PC-3 (cell line): ENCODE measurements at regions not wholly inside any gene's neighbourhood (a gene's known extent, or its start where the extent isn't known, plus 50 kb on each side); places are given as distances from the start of the nearest gene placed in this dataset.
"Not testable (repeated sequence)": the region's sequence is repeated elsewhere in the genome, so short reads cannot be mapped to it uniquely, and the experiment has no call there.

ENCODE experiments used
- ATAC-seq: fragments of 200-7000 bp; cut with Tn5 transposase; 2 replicates; pipeline ENCODE4 v1.9.1; 2020; ENCODE audit warnings: mild to moderate bottlenecking, moderate library complexity
- BruUV-seq: library from RNA; stranded (reverse); fragments of 400-500 nt; replicated peaks from 2 replicates; lab custom pipeline; 2021; lab: Mats Ljungman, UMichigan
- CTCF ChIA-PET: fragments of 300-600 bp; sonication (Branson Sonifier 250); formaldehyde crosslinking; loops from one replicate; lab custom pipeline; 2022; ENCODE audit warnings: antibody characterized with exemption; lab: Charles Lee
- POLR2A ChIA-PET: fragments of 300-600 bp; sonication (Branson Sonifier 250); formaldehyde crosslinking; loops from one replicate; lab custom pipeline; 2022; ENCODE audit warnings: antibody characterized with exemption; ENCODE audit not compliant: unreplicated experiment; lab: Charles Lee
- DNase-seq: peaks from one replicate; pipeline ENCODE4 v3.0.0-alpha.2; 2015
- H2AFZ ChIP-seq: fragments of 300-600 bp; sonication (generic); 2 replicates; pipeline ENCODE4 v1.6.0; 2016; ENCODE audit warnings: antibody characterized with exemption, low read length
- H3F3A ChIP-seq: fragments of 300-600 bp; sonication (generic); one replicate; pipeline ENCODE4 v1.6.0; 2017; ENCODE audit warnings: antibody characterized with exemption, low read length, control low read depth, mild to moderate bottlenecking; ENCODE audit not compliant: unreplicated experiment
- H3K27ac ChIP-seq: fragments of 300-600 bp; sonication (generic); 2 replicates; pipeline ENCODE4 v1.5.1; 2016; ENCODE audit warnings: mild to moderate bottlenecking, low read length
- H3K27me3 ChIP-seq: fragments of 300-600 bp; sonication (generic); 2 replicates; pipeline ENCODE4 v1.6.1; 2016; ENCODE audit warnings: low read length, mixed read lengths
- H3K36me3 ChIP-seq: fragments of 300-600 bp; sonication (generic); 2 replicates; pipeline ENCODE4 v1.6.1; 2016; ENCODE audit warnings: low read depth, mixed run types, low read length, mixed read lengths
- H3K4me1 ChIP-seq: fragments of 300-600 bp; sonication (generic); 2 replicates; pipeline ENCODE4 v1.5.1; 2016; ENCODE audit warnings: low read length; ENCODE audit not compliant: insufficient read depth
- H3K4me2 ChIP-seq: fragments of 300-600 bp; sonication (generic); 2 replicates; pipeline ENCODE4 v1.6.0; 2016; ENCODE audit warnings: low read length
- H3K4me3 ChIP-seq: fragments of 300-600 bp; sonication (generic); 2 replicates; pipeline ENCODE4 v1.5.1; 2016; ENCODE audit warnings: mild to moderate bottlenecking, low read length, mixed read lengths
- H3K79me2 ChIP-seq: fragments of 300-600 bp; sonication (generic); 2 replicates; pipeline ENCODE4 v1.6.1; 2017; ENCODE audit warnings: low read length, mixed read lengths
- H3K9ac ChIP-seq: fragments of 300-600 bp; sonication (generic); 2 replicates; pipeline ENCODE4 v1.6.0; 2016; ENCODE audit warnings: mild to moderate bottlenecking, low read length
- H3K9me2 ChIP-seq: fragments of 300-600 bp; sonication (generic); replicated peaks from 2 replicates; pipeline ENCODE4 v1.6.1; 2016; ENCODE audit warnings: mixed run types, low read length, mixed read lengths
- H3K9me3 ChIP-seq: fragments of 300-600 bp; sonication (generic); 2 replicates; pipeline ENCODE4 v1.6.1; 2016; ENCODE audit warnings: low read length, mixed read lengths
- H4K20me1 ChIP-seq: fragments of 300-600 bp; sonication (generic); 2 replicates; pipeline ENCODE4 v1.6.1; 2016; ENCODE audit warnings: low read length, mixed read lengths
- EZH2 ChIP-seq: fragments of 300-600 bp; sonication (generic); IDR thresholded peaks from one replicate; pipeline ENCODE4 v1.6.1; 2017; ENCODE audit warnings: antibody characterized with exemption, mild to moderate bottlenecking, low read length; ENCODE audit not compliant: unreplicated experiment
- EZH2phosphoT487 ChIP-seq: fragments of 300-600 bp; sonication (generic); IDR thresholded peaks from 2 replicates; pipeline ENCODE4 v1.6.1; 2018; ENCODE audit warnings: mild to moderate bottlenecking, antibody characterized with exemption, low read length, borderline replicate concordance
- intact Hi-C: fragments of 100-400 bp; cut with micrococcal nuclease; formaldehyde crosslinking; loops from 2 replicates; pipeline ENCODE4 v1.9.0; 2023
- TF ChIP-seq, protein P1 (sequence below): fragments of 300-600 bp; sonication (generic); conservative IDR thresholded peaks from 2 replicates; pipeline ENCODE4 v1.5.1; 2017; ENCODE audit warnings: antibody characterized with exemption, low read depth, mild to moderate bottlenecking, low read length

DNA sequence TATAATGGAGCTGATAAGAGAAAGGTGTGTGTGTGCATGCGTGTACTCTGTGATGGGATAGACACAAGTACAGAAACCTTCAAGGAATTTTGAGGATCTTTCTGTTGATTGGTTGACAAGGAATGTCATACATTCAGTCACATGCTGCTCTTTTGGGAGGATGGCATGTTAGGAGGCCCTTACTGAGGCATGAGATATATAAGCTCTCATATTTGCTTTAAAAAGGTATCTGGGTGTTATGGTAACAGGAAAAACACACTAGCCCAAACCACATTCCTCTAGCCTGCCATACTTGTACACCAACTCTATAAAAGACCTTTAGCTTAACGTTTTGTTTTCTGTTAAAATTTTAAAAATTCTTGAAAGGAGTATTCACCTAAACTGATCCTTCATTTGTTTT lies 72.5 kb upstream of the EGFR start:
- intact Hi-C loops, result no loop called here
- DNase-seq (peak; percentile 59), ATAC-seq (peak; percentile 76)
- Histone ChIP-seq H3K36me3 (no peaks in the 10 kb centered on the region), H3K27me3 (no peaks in the 10 kb centered on the region), H3K9ac (peak overlapping the region; percentile 57; the same call in 1 of the 2 replicates), H3K79me2 (no peaks in the 10 kb centered on the region), H4K20me1 (no peaks in the 10 kb centered on the region), H3K4me3 (0 out of 2 replicates have a peak overlapping the region, but pooled peaks have one; percentile 1), H3K27ac (peak overlapping the region; percentile 88), H3K9me2 (no peaks in the 10 kb centered on the region), H3K4me2 (peak overlapping the region; percentile 21), H3F3A (no peaks in the 10 kb centered on the region), H3K9me3 (no peaks in the 10 kb centered on the region), H2AFZ (no peak overlapping the region), H3K4me1 (peaks cover 17% of the 10 kb centered on the region)
- ChIA-PET POLR2A (interaction anchor here (0.7 to 1.2 kb wide), 2 partner anchors 21 to 73 kb away, joined by 3 to 5 read pairs; partner anchors contain the start of gene EGFR), CTCF (interaction anchor here (0.6 to 1.0 kb wide), 4 partner anchors 18 to 173 kb away, joined by 3 to 6 read pairs (median 3); partner anchors contain the start of gene EGFR)
- BruUV-seq, result no TSS peak
- TF ChIP-seq EZH2phosphoT487 (no peak), EZH2 (no peak)
- TF ChIP-seq, protein P1, sequence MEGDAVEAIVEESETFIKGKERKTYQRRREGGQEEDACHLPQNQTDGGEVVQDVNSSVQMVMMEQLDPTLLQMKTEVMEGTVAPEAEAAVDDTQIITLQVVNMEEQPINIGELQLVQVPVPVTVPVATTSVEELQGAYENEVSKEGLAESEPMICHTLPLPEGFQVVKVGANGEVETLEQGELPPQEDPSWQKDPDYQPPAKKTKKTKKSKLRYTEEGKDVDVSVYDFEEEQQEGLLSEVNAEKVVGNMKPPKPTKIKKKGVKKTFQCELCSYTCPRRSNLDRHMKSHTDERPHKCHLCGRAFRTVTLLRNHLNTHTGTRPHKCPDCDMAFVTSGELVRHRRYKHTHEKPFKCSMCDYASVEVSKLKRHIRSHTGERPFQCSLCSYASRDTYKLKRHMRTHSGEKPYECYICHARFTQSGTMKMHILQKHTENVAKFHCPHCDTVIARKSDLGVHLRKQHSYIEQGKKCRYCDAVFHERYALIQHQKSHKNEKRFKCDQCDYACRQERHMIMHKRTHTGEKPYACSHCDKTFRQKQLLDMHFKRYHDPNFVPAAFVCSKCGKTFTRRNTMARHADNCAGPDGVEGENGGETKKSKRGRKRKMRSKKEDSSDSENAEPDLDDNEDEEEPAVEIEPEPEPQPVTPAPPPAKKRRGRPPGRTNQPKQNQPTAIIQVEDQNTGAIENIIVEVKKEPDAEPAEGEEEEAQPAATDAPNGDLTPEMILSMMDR, result no peak

DNA sequence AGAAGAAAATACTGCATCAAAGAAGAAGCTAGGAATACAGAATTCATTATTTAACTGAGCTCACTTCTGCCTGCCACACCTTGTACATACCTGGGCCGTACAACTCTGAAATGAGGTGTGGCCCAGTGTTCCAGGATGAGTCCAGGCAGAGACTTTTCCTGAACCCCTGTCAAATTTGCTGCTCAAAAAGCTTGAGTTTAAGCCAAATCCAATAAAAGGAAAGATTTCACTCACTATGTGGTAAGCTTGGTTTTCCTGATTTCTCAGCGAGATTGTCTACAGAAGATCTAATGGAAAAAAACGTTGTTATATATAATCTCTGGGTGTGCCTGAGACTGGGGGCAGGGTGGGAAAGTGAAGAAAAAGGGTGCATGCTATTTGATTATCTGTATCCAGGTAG lies 72.1 kb upstream of the EGFR start:
- Histone ChIP-seq H3K36me3 (no peaks in the 10 kb centered on the region), H3K9me3 (no peaks in the 10 kb centered on the region), H3K79me2 (no peaks in the 10 kb centered on the region), H4K20me1 (no peaks in the 10 kb centered on the region), H3K4me1 (peaks cover 17% of the 10 kb centered on the region), H3K27ac (peak overlapping the region; percentile 88), H3K4me2 (peak overlapping the region; percentile 21), H3K27me3 (no peaks in the 10 kb centered on the region), H3K9me2 (no peaks in the 10 kb centered on the region), H2AFZ (no peak overlapping the region), H3K9ac (peak overlapping the region; percentile 57), H3K4me3 (0 out of 2 replicates have a peak overlapping the region, but pooled peaks have one; percentile 1), H3F3A (no peaks in the 10 kb centered on the region)
- no TSS peak for BruUV-seq
- ATAC-seq (peak; percentile 93), DNase-seq (peak; percentile 69)
- ChIA-PET CTCF (interaction anchor here (0.6 to 1.0 kb wide), 4 partner anchors 17 to 173 kb away, joined by 3 to 6 read pairs (median 3); partner anchors contain the start of gene EGFR), POLR2A (interaction anchor here (0.6 to 1.2 kb wide), 3 partner anchors 14 to 72 kb away, joined by 3 to 5 read pairs (median 4); partner anchors contain the start of gene EGFR)
- intact Hi-C loops, result no loop called here
- TF ChIP-seq, protein P1, result no peak
- TF ChIP-seq EZH2phosphoT487, result no peak
- no peak for TF ChIP-seq EZH2

DNA sequence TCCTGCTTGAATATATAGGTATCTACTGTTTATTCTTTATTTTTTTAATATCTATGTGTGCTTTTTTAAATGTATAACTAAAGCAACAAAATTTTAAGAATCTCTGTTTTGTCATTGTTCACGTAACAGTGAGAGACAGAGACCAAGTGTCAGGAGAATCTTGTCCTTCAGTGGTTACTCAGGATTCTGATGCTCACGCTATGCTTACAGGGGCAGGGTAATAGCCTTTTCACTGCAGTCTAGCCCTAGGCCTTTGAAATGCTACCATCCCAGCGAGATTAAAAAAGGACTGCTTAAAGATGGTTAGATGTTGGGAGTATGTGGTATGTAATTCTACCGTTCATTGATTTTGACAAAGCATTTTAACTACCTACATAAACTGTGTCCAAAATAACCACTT lies 71.6 kb upstream of the EGFR start:
- intact Hi-C loops, result no loop called here
- H3K4me3 ChIP-seq, result no peak overlapping the region
- TF ChIP-seq, protein P1, result no peak
- TF ChIP-seq EZH2phosphoT487, result no peak
- TF ChIP-seq EZH2, result no peak
- no TSS peak for BruUV-seq
- peaks cover 17% of the 10 kb centered on the region for H3K4me1 ChIP-seq
- peak overlapping the region; percentile 21; the same call in 1 of the 2 replicates for H3K4me2 ChIP-seq
- peak overlapping the region; percentile 88 for H3K27ac ChIP-seq
- H3F3A ChIP-seq, result no peaks in the 10 kb centered on the region
- no peaks in the 10 kb centered on the region for H3K9me3 ChIP-seq
- no peaks in the 10 kb centered on the region for H3K79me2 ChIP-seq
- H4K20me1 ChIP-seq, result no peaks in the 10 kb centered on the region
- H3K36me3 ChIP-seq, result no peaks in the 10 kb centered on the region
- ATAC-seq (no peak), DNase-seq (no peak)
- no peak overlapping the region for H2AFZ ChIP-seq
- peak overlapping the region; percentile 57 for H3K9ac ChIP-seq
- CTCF ChIA-PET, result interaction anchor here (1.0 kb wide), 2 partner anchors 17 to 72 kb away, joined by 3 to 6 read pairs; partner anchors contain the start of gene EGFR
- no peaks in the 10 kb centered on the region for H3K9me2 ChIP-seq
- no peaks in the 10 kb centered on the region for H3K27me3 ChIP-seq
- POLR2A ChIA-PET, result interaction anchor here (0.6 to 1.2 kb wide), 2 partner anchors 15 to 72 kb away, joined by 4 to 5 read pairs; partner anchors contain the start of gene EGFR

DNA sequence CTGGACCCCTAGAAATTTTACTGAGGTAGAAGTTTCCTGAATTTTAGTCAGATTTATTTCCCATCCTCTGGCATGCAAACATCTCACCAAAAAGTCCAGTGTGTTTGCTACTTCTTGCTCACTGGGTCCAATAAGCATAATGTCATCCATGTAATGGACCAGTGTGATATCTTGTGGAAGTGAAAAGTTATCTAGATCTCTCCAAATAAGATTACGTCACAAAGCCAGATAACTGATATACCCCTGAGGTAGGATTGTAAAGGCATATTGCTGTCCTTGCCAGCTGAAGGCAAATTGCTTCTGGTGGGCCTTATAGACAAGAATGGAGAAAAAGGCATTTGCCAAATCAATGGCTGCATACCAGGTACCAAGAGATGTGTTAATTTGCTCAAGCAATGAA lies 69.3 kb upstream of the EGFR start:
- H3K27ac ChIP-seq, H3K9me3 ChIP-seq, H3K9ac ChIP-seq, H3K4me2 ChIP-seq, BruUV-seq, H3K79me2 ChIP-seq, POLR2A ChIA-PET, H3K4me3 ChIP-seq, H3K36me3 ChIP-seq, intact Hi-C loops, H4K20me1 ChIP-seq, H3K27me3 ChIP-seq, H3F3A ChIP-seq, CTCF ChIA-PET, ATAC-seq, H3K9me2 ChIP-seq, H2AFZ ChIP-seq, DNase-seq: not testable (repeated sequence)
- H3K4me1 ChIP-seq, result peaks cover 17% of the 10 kb centered on the region
